ENCODE measurements at regions not wholly inside any gene's neighbourhood (a gene's known extent, or its start where the extent isn't known, plus 50 kb on each side); places are given as distances from the start of the nearest gene placed in this dataset.

GRCh38 chr2:187749804-187750431 is 195.7 kb upstream of the TFPI start:
- TF ChIP-seq CTCF (IDR thresholded peaks at IDR 0.05; ENCODE audit: insufficient read depth, low read length, poor library complexity, severe bottlenecking): no peak
- TF ChIP-seq EZH2phosphoT487 (conservative IDR thresholded peaks at IDR 0.05; ENCODE audit: low read length): no peak
